Endodermal cell (in vitro differentiated cells): ENCODE measurements at regions not wholly inside any gene's neighbourhood (a gene's known extent, or its start where the extent isn't known, plus 50 kb on each side); places are given as distances from the start of the nearest gene placed in this dataset.
"Not testable (repeated sequence)": the region's sequence is repeated elsewhere in the genome, so short reads cannot be mapped to it uniquely, and the experiment has no call there.

ENCODE experiments used
- DNase-seq: peaks from one replicate; pipeline ENCODE4 v3.0.0-alpha.2; 2017
- H3K27ac ChIP-seq: 2 replicates; pipeline ENCODE4 v1.5.1; 2013; ENCODE audit warnings: mild to moderate bottlenecking, low read depth, low read length, moderate library complexity
- H3K27me3 ChIP-seq: 2 replicates; pipeline ENCODE4 v1.6.1; 2013; ENCODE audit warnings: mild to moderate bottlenecking, low read length, moderate library complexity; ENCODE audit not compliant: insufficient read depth, control insufficient read depth, poor library complexity, severe bottlenecking
- H3K36me3 ChIP-seq: 2 replicates; pipeline ENCODE4 v1.7.0; 2013; ENCODE audit warnings: mild to moderate bottlenecking, low read length, moderate library complexity; ENCODE audit not compliant: control insufficient read depth, insufficient read depth
- H3K4me1 ChIP-seq: one replicate; pipeline ENCODE4 v1.7.0; 2013; ENCODE audit warnings: low read length; ENCODE audit not compliant: control insufficient read depth, insufficient read depth
- H3K4me3 ChIP-seq: 2 replicates; pipeline ENCODE4 v1.5.1; 2013; ENCODE audit warnings: mild to moderate bottlenecking, low read length, moderate library complexity
- H3K9ac ChIP-seq: 2 replicates; pipeline ENCODE4 v1.6.1; 2013; ENCODE audit warnings: mild to moderate bottlenecking, low read length, moderate library complexity; ENCODE audit not compliant: poor library complexity, severe bottlenecking; ENCODE audit errors: extremely low read depth
- H3K9me3 ChIP-seq: 2 replicates; pipeline ENCODE4 v1.6.1; 2013; ENCODE audit warnings: mild to moderate bottlenecking, low read length, moderate library complexity; ENCODE audit not compliant: control insufficient read depth
- H3K27ac Mint-ChIP-seq: 2 replicates; pipeline ENCODE4 v1.8.0; 2020; ENCODE audit warnings: mixed read lengths
- H3K27me3 Mint-ChIP-seq: 2 replicates; pipeline ENCODE4 v1.8.0; 2021; ENCODE audit warnings: mild to moderate bottlenecking, mixed read lengths; ENCODE audit not compliant: insufficient read depth
- H3K36me3 Mint-ChIP-seq: 2 replicates; pipeline ENCODE4 v1.8.0; 2020; ENCODE audit warnings: low read depth, mixed read lengths
- H3K4me1 Mint-ChIP-seq: 2 replicates; pipeline ENCODE4 v1.8.0; 2020; ENCODE audit warnings: mixed read lengths
- H3K4me3 Mint-ChIP-seq: 2 replicates; pipeline ENCODE4 v1.8.0; 2020; ENCODE audit warnings: mild to moderate bottlenecking, moderate library complexity, mixed read lengths
- H3K9me3 Mint-ChIP-seq: 2 replicates; pipeline ENCODE4 v1.8.0; 2020; ENCODE audit warnings: mild to moderate bottlenecking, mixed read lengths
- WGBS, 2 experiments: methylation state at CpG; one replicate each; pipeline versions ENCODE4 v1.1.5 to v1.1.7; 2013; ENCODE audit warnings: missing lambda C conversion rate in 2 of 2, mixed read lengths in 1 of 2; ENCODE audit not compliant: insufficient coverage in 1 of 2, insufficient read length in 1 of 2; 5-methylcytosine and 5-hydroxymethylcytosine counted together
- TF ChIP-seq, protein P1 (sequence below): fragments of 200-600 bp; sonication (generic); conservative IDR thresholded peaks from 2 replicates; pipeline ENCODE4 v1.5.0; 2021; ENCODE audit warnings: antibody characterized with exemption, mild to moderate bottlenecking

DNA sequence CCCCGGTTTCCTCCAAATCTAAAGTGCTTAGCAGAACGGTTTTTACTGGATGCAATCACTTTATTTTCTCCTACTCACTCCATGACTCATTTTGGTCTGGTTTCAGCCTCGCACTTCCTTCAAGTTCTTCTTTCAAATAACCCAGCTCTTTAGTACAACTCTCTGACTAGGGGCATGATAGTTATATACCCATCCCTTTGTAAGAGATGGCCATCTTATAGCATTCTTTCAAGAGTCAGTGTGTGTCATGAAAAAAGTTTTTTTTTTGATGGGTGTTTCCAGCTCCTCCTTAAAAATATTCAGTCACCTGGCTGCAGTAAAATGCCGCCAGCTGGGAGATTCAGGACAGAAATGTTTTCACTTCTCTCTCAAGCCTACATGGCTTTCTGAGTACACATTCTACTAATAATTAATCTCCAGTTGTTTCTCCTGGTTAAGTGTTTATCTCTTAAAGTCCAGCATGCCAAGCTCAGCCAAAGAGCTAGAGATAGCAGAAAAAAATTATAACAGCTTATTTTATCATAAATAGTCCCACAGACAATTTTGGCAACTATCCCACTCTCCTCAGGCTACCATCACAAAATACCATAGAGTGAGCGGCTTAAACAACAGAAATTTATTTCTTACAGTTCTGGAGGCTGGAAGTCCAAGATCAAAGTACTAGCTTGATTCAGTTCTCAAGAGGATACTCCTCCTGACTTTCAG, 139.3 kb downstream of the GASK1B start:
- no peak for DNase-seq
- Mint-ChIP-seq H3K27me3 (no peaks in the 10 kb centered on the region), H3K4me1 (peaks cover 18% of the 10 kb centered on the region), H3K4me3 (no peak overlapping the region), H3K27ac (no peak overlapping the region), H3K9me3 (peaks cover 1% of the 10 kb centered on the region), H3K36me3 (no peaks in the 10 kb centered on the region)
- Histone ChIP-seq H3K36me3 (no peaks in the 10 kb centered on the region), H3K9me3 (peaks cover 8% of the 10 kb centered on the region), H3K4me1 (no peaks in the 10 kb centered on the region), H3K27me3 (no peaks in the 10 kb centered on the region), H3K4me3 (no peak overlapping the region), H3K9ac (no peak overlapping the region), H3K27ac (no peak overlapping the region)
- 92 to 95% methylated on average over 5 of the region's 5 CpGs for WGBS, 2 experiments
- TF ChIP-seq, protein P1, sequence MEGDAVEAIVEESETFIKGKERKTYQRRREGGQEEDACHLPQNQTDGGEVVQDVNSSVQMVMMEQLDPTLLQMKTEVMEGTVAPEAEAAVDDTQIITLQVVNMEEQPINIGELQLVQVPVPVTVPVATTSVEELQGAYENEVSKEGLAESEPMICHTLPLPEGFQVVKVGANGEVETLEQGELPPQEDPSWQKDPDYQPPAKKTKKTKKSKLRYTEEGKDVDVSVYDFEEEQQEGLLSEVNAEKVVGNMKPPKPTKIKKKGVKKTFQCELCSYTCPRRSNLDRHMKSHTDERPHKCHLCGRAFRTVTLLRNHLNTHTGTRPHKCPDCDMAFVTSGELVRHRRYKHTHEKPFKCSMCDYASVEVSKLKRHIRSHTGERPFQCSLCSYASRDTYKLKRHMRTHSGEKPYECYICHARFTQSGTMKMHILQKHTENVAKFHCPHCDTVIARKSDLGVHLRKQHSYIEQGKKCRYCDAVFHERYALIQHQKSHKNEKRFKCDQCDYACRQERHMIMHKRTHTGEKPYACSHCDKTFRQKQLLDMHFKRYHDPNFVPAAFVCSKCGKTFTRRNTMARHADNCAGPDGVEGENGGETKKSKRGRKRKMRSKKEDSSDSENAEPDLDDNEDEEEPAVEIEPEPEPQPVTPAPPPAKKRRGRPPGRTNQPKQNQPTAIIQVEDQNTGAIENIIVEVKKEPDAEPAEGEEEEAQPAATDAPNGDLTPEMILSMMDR, result no peak

DNA sequence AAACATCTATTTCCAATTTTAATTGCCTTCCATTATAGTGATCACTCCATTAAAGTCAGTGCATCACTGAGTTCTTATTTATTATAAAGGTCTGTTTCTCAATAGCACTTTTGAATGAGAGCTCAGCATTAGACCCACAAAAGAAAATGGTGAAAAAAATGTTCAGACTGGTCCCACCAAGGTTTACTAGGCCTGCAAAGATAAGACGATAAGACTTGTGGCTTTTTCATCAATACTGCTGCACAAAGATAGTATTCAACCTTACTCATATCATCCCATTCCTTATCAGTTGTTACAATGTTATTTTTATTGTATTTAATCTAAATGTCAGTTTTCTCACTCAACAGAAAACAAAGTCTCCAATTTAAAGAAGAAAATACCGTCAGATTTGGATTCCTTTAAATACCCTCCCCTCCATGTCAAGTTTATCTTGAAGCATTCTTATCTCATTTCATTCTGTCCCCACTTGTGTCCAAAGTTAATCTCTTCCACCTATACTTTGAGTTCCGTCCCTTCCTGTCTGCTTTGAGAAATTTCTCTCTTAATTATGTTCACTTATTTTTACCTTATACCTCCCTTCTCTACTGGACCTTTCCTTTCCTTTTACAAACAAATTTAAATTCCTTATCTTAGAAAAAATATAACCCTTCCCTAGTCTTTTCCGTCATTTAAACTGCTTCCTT, 140.0 kb downstream of the GASK1B start:
- DNase-seq, result no peak
- Histone ChIP-seq H3K27ac (no peak overlapping the region), H3K27me3 (no peaks in the 10 kb centered on the region), H3K9ac (no peak overlapping the region), H3K36me3 (no peaks in the 10 kb centered on the region), H3K4me1 (no peaks in the 10 kb centered on the region), H3K9me3 (peaks cover 8% of the 10 kb centered on the region), H3K4me3 (no peak overlapping the region)
- Mint-ChIP-seq H3K4me1 (peaks cover 18% of the 10 kb centered on the region), H3K27ac (no peak overlapping the region), H3K36me3 (no peaks in the 10 kb centered on the region), H3K4me3 (no peak overlapping the region), H3K9me3 (peaks cover 3% of the 10 kb centered on the region), H3K27me3 (no peaks in the 10 kb centered on the region)
- 91 to 95% methylated on average over 3 to 4 of the region's 4 CpGs for WGBS, 2 experiments
- TF ChIP-seq, protein P1, result no peak

DNA sequence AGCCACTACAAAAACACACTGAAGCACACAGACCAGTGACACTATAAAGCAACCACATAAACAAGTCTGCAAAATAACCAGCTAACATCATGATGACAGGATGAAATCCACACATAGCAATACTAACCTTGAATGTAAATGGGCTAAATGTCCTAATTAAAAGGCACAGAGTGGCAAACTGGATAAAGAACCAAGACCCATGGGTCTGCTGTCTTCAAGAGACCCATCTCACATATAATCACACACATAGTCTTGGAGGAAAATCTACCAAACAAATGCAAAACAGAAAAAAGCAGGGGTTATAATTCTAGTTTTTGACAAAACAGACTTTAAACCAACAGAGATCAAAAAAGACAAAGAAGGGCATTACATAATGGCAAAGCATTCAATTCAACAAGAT, 144.4 kb downstream of the GASK1B start:
- not testable (repeated sequence) for H3K4me3 Mint-ChIP-seq, H3K27me3 ChIP-seq, H3K36me3 ChIP-seq, H3K27me3 Mint-ChIP-seq, H3K27ac Mint-ChIP-seq, H3K9me3 Mint-ChIP-seq, H3K9ac ChIP-seq, H3K4me3 ChIP-seq, H3K9me3 ChIP-seq, H3K36me3 Mint-ChIP-seq, H3K4me1 ChIP-seq, H3K27ac ChIP-seq, DNase-seq
- H3K4me1 Mint-ChIP-seq, result peaks cover 11% of the 10 kb centered on the region
